Colon (tissue), 2 donors: ENCODE measurements at regions not wholly inside any gene's neighbourhood (a gene's known extent, or its start where the extent isn't known, plus 50 kb on each side); places are given as distances from the start of the nearest gene placed in this dataset.

Experiments used
- FAIRE-seq: peaks from 2 replicates; lab custom pipeline; 2012; peaks lifted over from hg19 to GRCh38; lab: Jason Lieb, UNC
- donor health status: control.
- donor health status: control.

- no peak for FAIRE-seq
Observed at GRCh38 chr13:99123101-99124045, 77.3 kb upstream of the UBAC2 start.

GRCh38 chr13:99124046-99124400 lies 76.6 kb upstream of the UBAC2 start:
- no peak for FAIRE-seq

- no peak for FAIRE-seq
Observed at GRCh38 chr13:99124794-99125316, 75.8 kb upstream of the UBAC2 start.

GRCh38 chr13:99125326-99125915 lies 75.2 kb upstream of the UBAC2 start:
- FAIRE-seq, result no peak

- FAIRE-seq, result no peak
Observed at GRCh38 chr13:99126821-99127220, 73.8 kb upstream of the UBAC2 start.

GRCh38 chr13:99129050-99129449 lies 71.6 kb upstream of the UBAC2 start:
- no peak for FAIRE-seq

- FAIRE-seq, result no peak
Observed at GRCh38 chr13:99129951-99130350, 70.7 kb upstream of the UBAC2 start.

- FAIRE-seq, result no peak
Observed at GRCh38 chr13:99131410-99131809, 69.2 kb upstream of the UBAC2 start.

- no peak for FAIRE-seq
Observed at GRCh38 chr13:99132295-99132835, 68.3 kb upstream of the UBAC2 start.

- no peak for FAIRE-seq
Observed at GRCh38 chr13:99133230-99133629, 67.4 kb upstream of the UBAC2 start.

GRCh38 chr13:99133848-99134247 lies 66.8 kb upstream of the UBAC2 start:
- no peak for FAIRE-seq

- FAIRE-seq, result no peak
Observed at GRCh38 chr13:99135591-99135990, 65.1 kb upstream of the UBAC2 start.

GRCh38 chr13:99136427-99136954 lies 64.2 kb upstream of the UBAC2 start:
- no peak for FAIRE-seq

- FAIRE-seq, result no peak
Observed at GRCh38 chr13:99140831-99141230, 59.8 kb upstream of the UBAC2 start.

- FAIRE-seq, result no peak
Observed at GRCh38 chr13:99143904-99144303, 56.8 kb upstream of the UBAC2 start.

GRCh38 chr13:99144306-99144705 lies 56.3 kb upstream of the UBAC2 start:
- FAIRE-seq, result no peak

GRCh38 chr13:99145461-99145860 lies 55.2 kb upstream of the UBAC2 start:
- FAIRE-seq, result no peak

- no peak for FAIRE-seq
Observed at GRCh38 chr13:99150575-99151361, 49.9 kb upstream of the UBAC2 start.
